Activated CD4-positive, alpha-beta T cell treated with anti-CD3 and anti-CD28 coated beads, Interleukin-2, amount 10 ng/mL, durations not matched to agents 24 days and 14 days (primary cell): ENCODE measurements at regions not wholly inside any gene's neighbourhood (a gene's known extent, or its start where the extent isn't known, plus 50 kb on each side); places are given as distances from the start of the nearest gene placed in this dataset.
A peak's percentile ranks its signal among the peaks of the same experiment; 100 is the strongest.
"Not testable (repeated sequence)": the region's sequence is repeated elsewhere in the genome, so short reads cannot be mapped to it uniquely, and the experiment has no call there.

ENCODE experiments used
- DNase-seq: peaks from one replicate; pipeline ENCODE4 v3.0.0; 2022
- H3K27ac Mint-ChIP-seq: one replicate; pipeline ENCODE4 v1.8.0; 2022; ENCODE audit warnings: mild to moderate bottlenecking, mixed read lengths
- H3K27me3 Mint-ChIP-seq: one replicate; pipeline ENCODE4 v1.8.0; 2022; ENCODE audit warnings: mixed read lengths
- H3K36me3 Mint-ChIP-seq: one replicate; pipeline ENCODE4 v1.8.0; 2022; ENCODE audit warnings: low read depth, mild to moderate bottlenecking, mixed read lengths
- H3K4me1 Mint-ChIP-seq: one replicate; pipeline ENCODE4 v1.8.0; 2021; ENCODE audit warnings: mixed read lengths
- H3K4me3 Mint-ChIP-seq: one replicate; pipeline ENCODE4 v1.8.0; 2022; ENCODE audit warnings: mild to moderate bottlenecking, moderate library complexity, mixed read lengths
- H3K9me3 Mint-ChIP-seq: one replicate; pipeline ENCODE4 v1.8.0; 2021; ENCODE audit warnings: mixed read lengths
- intact Hi-C: fragments of 100-400 bp; cut with micrococcal nuclease; formaldehyde crosslinking; loops from one replicate; pipeline ENCODE4 v1.15.1; 2023

- intact Hi-C loops: no loop called here
Measured at GRCh38 chr11:129740125-129740719, 75.4 kb upstream of the TMEM45B start.

GRCh38 chr11:129743112-129743815 lies 72.4 kb upstream of the TMEM45B start:
- H3K27me3 Mint-ChIP-seq: peaks cover 4% of the 10 kb centered on the region
- H3K9me3 Mint-ChIP-seq: no peaks in the 10 kb centered on the region
- intact Hi-C loops: no loop called here
- H3K36me3 Mint-ChIP-seq: no peaks in the 10 kb centered on the region
- no peaks in the 10 kb centered on the region for H3K4me1 Mint-ChIP-seq
- no peak for DNase-seq
- H3K4me3 Mint-ChIP-seq: no peak overlapping the region
- H3K27ac Mint-ChIP-seq: no peak overlapping the region

More at GRCh38 chr11:129740125-129740719, 75.4 kb upstream of the TMEM45B start:
- no peak overlapping the region for H3K4me3 Mint-ChIP-seq
- H3K9me3 Mint-ChIP-seq: no peaks in the 10 kb centered on the region
- peaks cover 7% of the 10 kb centered on the region for H3K27me3 Mint-ChIP-seq
- no peaks in the 10 kb centered on the region for H3K4me1 Mint-ChIP-seq
- H3K27ac Mint-ChIP-seq: no peak overlapping the region
- no peaks in the 10 kb centered on the region for H3K36me3 Mint-ChIP-seq
- peak; percentile 26 for DNase-seq

- Mint-ChIP-seq H3K9me3 (no peaks in the 10 kb centered on the region), H3K36me3 (no peaks in the 10 kb centered on the region), H3K4me1 (peaks cover 2% of the 10 kb centered on the region), H3K27ac (no peak overlapping the region), H3K27me3 (peaks cover 11% of the 10 kb centered on the region), H3K4me3 (no peak overlapping the region)
- intact Hi-C loops: no loop called here
- DNase-seq: no peak
Measured at GRCh38 chr11:129747071-129747470, 68.6 kb upstream of the TMEM45B start.

GRCh38 chr11:129749141-129749540 lies 66.5 kb upstream of the TMEM45B start:
- no peaks in the 10 kb centered on the region for H3K36me3 Mint-ChIP-seq
- H3K9me3 Mint-ChIP-seq: no peaks in the 10 kb centered on the region
- H3K4me1 Mint-ChIP-seq: peaks cover 2% of the 10 kb centered on the region
- H3K4me3 Mint-ChIP-seq: no peak overlapping the region
- intact Hi-C loops: no loop called here
- DNase-seq: peak; percentile 43
- H3K27ac Mint-ChIP-seq: no peak overlapping the region
- peaks cover 16% of the 10 kb centered on the region for H3K27me3 Mint-ChIP-seq

- peak; percentile 94 for DNase-seq
- H3K4me3 Mint-ChIP-seq: no peak overlapping the region
- intact Hi-C loops: loop anchor here (1.0 to 5.0 kb wide), 3 partner anchors 52 to 633 kb away; no protein-coding TSS in a partner anchor
- H3K27me3 Mint-ChIP-seq: peaks cover 16% of the 10 kb centered on the region
- no peak overlapping the region for H3K27ac Mint-ChIP-seq
- peaks cover 2% of the 10 kb centered on the region for H3K4me1 Mint-ChIP-seq
- no peaks in the 10 kb centered on the region for H3K36me3 Mint-ChIP-seq
- no peaks in the 10 kb centered on the region for H3K9me3 Mint-ChIP-seq
Measured at GRCh38 chr11:129750343-129751292, 65.0 kb upstream of the TMEM45B start.

GRCh38 chr11:129751511-129751910 lies 64.1 kb upstream of the TMEM45B start:
- intact Hi-C loops: loop anchor here (2.0 to 5.0 kb wide), 2 partner anchors 53 to 634 kb away; no protein-coding TSS in a partner anchor
- no peaks in the 10 kb centered on the region for H3K36me3 Mint-ChIP-seq

GRCh38 chr11:129763569-129763968 lies 52.1 kb upstream of the TMEM45B start:
- H3K9me3 Mint-ChIP-seq, H3K4me3 Mint-ChIP-seq, H3K4me1 Mint-ChIP-seq, H3K27ac Mint-ChIP-seq, H3K36me3 Mint-ChIP-seq, DNase-seq, H3K27me3 Mint-ChIP-seq, intact Hi-C loops: not testable (repeated sequence)

More at GRCh38 chr11:129751511-129751910, 64.1 kb upstream of the TMEM45B start:
- Mint-ChIP-seq H3K4me1 (peaks cover 2% of the 10 kb centered on the region), H3K27ac (no peak overlapping the region), H3K4me3 (no peak overlapping the region), H3K9me3 (peaks cover 3% of the 10 kb centered on the region), H3K27me3 (peaks cover 16% of the 10 kb centered on the region)
- DNase-seq: no peak

GRCh38 chr11:129764204-129764603 lies 51.4 kb upstream of the TMEM45B start:
- H3K4me3 Mint-ChIP-seq, DNase-seq, H3K27ac Mint-ChIP-seq, H3K4me1 Mint-ChIP-seq, H3K36me3 Mint-ChIP-seq, H3K9me3 Mint-ChIP-seq, H3K27me3 Mint-ChIP-seq, intact Hi-C loops: not testable (repeated sequence)
